BJ (cell line): ENCODE measurements at regions not wholly inside any gene's neighbourhood (a gene's known extent, or its start where the extent isn't known, plus 50 kb on each side); places are given as distances from the start of the nearest gene placed in this dataset.

Experiments used
- CTCF ChIA-PET: fragments of 350-600 bp; formaldehyde crosslinking; extraction: SDS; loops from one replicate; lab custom pipeline; 2021; ENCODE audit warnings: antibody characterized with exemption, inconsistent platforms; lab: Yijun Ruan, JAX
- POLR2A ChIA-PET: fragments of 300-600 bp; sonication (Branson Sonifier 250); formaldehyde crosslinking; extraction: SDS; loops from one replicate; lab custom pipeline; 2021; ENCODE audit warnings: antibody characterized with exemption; lab: Charles Lee
- DNase-seq: peaks from one replicate; pipeline ENCODE4 v3.0.0-alpha.2; 2011; ENCODE audit warnings: low read depth
- H3K27me3 ChIP-seq: 2 replicates; pipeline ENCODE4 v1.6.0; 2011; ENCODE audit warnings: low read length; ENCODE audit not compliant: control insufficient read depth, insufficient read depth
- H3K36me3 ChIP-seq: 2 replicates; pipeline ENCODE4 v1.5.1; 2011; ENCODE audit warnings: low read length; ENCODE audit not compliant: control insufficient read depth, insufficient read depth
- H3K4me3 ChIP-seq: 2 replicates; pipeline ENCODE4 v1.5.1; 2011; ENCODE audit warnings: low read depth, mild to moderate bottlenecking, control low read depth, low read length
- TF ChIP-seq, protein P1 (sequence below): IDR thresholded peaks from 2 replicates; pipeline ENCODE4 v1.5.1; 2011; ENCODE audit warnings: low read depth, mild to moderate bottlenecking, control low read depth, inconsistent platforms, low read length, moderate library complexity; ENCODE audit not compliant: insufficient read depth

DNA sequence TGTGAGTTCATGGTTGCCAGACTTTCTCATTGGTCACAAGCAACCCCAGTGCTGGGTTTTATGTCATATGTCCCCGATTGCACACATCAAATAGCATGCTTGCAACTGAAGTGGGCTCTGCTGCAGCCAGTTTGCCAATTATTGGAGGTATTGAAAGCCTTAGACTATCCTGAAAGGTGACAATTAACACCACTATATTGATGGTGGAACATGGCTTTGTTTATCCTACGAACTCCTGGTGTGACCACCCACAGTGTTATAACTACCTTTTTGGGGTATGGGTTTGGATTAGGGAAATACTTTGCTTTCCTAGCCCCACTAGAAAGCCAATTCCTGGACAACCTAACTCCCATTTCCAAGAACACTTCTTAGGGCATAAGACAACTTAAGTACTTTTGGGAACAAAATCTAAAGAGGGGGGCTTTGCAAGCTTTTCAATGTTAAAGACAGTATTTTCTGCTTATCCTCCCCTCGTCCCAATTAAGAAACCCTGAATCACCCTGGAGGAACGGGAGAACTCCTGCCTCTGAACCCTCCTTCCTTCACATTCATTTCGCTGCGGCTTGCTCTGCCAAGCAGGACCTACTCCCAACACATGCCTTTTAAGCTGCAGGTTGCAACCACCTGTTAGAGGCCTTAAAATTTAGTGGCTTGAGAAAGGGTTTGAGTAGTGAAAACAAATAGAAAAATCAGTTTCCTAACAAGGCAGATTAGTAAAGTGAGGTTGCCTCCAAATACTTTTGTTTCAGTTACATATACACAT, 80.3 kb upstream of the RBM19 start:
- CTCF ChIA-PET = no interaction called here
- peaks cover 2% of the 10 kb centered on the region; the same call in 1 of the 2 replicates for H3K27me3 ChIP-seq
- TF ChIP-seq, protein P1, sequence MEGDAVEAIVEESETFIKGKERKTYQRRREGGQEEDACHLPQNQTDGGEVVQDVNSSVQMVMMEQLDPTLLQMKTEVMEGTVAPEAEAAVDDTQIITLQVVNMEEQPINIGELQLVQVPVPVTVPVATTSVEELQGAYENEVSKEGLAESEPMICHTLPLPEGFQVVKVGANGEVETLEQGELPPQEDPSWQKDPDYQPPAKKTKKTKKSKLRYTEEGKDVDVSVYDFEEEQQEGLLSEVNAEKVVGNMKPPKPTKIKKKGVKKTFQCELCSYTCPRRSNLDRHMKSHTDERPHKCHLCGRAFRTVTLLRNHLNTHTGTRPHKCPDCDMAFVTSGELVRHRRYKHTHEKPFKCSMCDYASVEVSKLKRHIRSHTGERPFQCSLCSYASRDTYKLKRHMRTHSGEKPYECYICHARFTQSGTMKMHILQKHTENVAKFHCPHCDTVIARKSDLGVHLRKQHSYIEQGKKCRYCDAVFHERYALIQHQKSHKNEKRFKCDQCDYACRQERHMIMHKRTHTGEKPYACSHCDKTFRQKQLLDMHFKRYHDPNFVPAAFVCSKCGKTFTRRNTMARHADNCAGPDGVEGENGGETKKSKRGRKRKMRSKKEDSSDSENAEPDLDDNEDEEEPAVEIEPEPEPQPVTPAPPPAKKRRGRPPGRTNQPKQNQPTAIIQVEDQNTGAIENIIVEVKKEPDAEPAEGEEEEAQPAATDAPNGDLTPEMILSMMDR = no peak

DNA sequence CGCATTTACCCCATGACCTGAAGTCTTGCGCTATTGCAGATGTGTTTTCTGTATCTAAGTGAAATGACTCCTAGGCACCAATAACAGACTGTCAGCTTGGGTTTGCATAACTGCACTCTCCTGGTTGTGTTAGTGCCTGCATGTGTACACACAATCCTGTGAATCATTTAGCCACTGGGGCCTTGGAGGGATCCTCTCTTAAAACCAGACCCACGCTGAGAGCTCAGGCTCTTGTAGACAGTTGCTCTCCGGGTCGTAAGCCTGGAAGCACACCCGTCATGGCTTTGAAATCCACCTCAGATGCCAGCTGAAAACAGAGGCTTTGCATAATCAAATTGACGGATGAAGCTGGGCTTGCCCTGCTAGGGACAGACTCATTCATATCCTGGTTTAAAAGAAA, 79.2 kb upstream of the RBM19 start:
- CTCF ChIA-PET = no interaction called here
- Histone ChIP-seq H3K36me3 (no peaks in the 10 kb centered on the region), H3K4me3 (no peak overlapping the region), H3K27me3 (peaks cover 2% of the 10 kb centered on the region; the same call in 1 of the 2 replicates)
- TF ChIP-seq, protein P1 = no peak
- DNase-seq = no peak
- POLR2A ChIA-PET = no interaction called here

More for the DNA sequence above, 80.3 kb upstream of the RBM19 start:
- no peak overlapping the region for H3K4me3 ChIP-seq
- H3K36me3 ChIP-seq = no peaks in the 10 kb centered on the region
- DNase-seq = no peak
- POLR2A ChIA-PET = no interaction called here

DNA sequence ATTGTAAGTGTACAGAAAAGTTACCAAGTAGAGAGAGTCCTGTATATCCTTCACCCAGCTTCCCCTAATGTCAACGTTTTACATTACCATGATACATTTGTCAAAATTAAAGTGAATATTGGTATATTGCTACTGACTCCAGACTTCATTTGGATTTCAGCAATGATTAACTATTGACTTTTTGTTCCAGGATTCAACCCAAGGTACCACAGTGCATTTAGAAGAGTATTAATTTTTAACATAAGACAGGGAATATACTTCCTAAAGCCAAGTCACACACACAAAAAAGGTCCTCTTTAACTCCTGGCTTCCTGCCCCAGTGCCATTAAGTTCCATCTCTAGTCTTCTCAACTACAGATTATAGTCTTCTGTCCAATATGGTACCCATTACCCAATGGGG, 75.5 kb upstream of the RBM19 start:
- TF ChIP-seq, protein P1 = no peak
- ChIA-PET POLR2A (no interaction called here), CTCF (interaction anchor here (0.6 kb wide), 1 partner anchor 452 kb away, joined by 3 read pairs; no protein-coding TSS in a partner anchor)
- H3K36me3 ChIP-seq = no peaks in the 10 kb centered on the region
- H3K27me3 ChIP-seq = peaks cover 2% of the 10 kb centered on the region; the same call in 1 of the 2 replicates
- no peak overlapping the region for H3K4me3 ChIP-seq
- no peak for DNase-seq

DNA sequence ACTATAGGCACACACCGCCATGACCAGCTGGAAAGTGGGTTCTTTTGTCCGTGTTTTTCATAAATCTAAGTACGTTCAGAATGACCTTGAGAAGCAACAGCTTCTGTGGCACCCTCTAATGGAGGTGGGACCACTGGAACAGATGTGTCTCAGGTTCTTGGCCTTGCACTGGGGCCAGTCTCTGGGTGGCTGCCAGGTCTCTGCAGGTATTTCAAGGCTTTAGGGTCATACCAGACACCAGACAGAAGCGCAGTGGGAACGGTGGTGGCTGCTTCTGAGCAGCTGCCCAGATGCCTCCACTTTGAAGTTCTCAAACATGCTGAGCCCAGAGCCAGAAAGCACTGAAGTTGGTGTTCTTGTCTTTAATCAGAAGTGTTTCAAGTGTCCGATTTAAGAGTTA, 75.0 kb upstream of the RBM19 start:
- ChIA-PET POLR2A (no interaction called here), CTCF (no interaction called here)

DNA sequence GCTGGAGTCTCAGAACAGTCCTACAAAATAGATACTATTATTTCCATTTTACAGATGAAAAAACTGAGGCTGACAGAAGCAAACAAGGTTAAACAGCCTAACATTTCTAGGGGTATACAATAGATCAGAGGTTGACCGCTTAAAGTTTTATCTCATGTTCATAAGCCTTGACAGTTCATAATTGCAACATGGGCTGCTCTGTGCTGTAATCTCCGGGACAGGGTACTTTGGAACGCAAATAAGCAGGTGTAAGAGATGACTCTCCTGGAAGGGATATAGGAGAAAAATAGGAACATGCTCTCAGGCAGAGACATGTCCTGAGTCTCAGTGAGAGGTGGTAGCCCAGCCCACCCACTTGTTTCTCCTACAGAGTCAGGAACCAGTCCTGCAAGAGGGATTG, 72.8 kb upstream of the RBM19 start:
- ChIA-PET CTCF (no interaction called here), POLR2A (no interaction called here)
- Histone ChIP-seq H3K27me3 (no peaks in the 10 kb centered on the region), H3K4me3 (no peak overlapping the region), H3K36me3 (no peaks in the 10 kb centered on the region)
- DNase-seq = no peak
- TF ChIP-seq, protein P1 = no peak

More for the DNA sequence above, 75.0 kb upstream of the RBM19 start:
- H3K4me3 ChIP-seq = no peak overlapping the region
- H3K27me3 ChIP-seq = peaks cover 2% of the 10 kb centered on the region; the same call in 1 of the 2 replicates
- TF ChIP-seq, protein P1 = no peak
- H3K36me3 ChIP-seq = no peaks in the 10 kb centered on the region
- DNase-seq = no peak
